Activated CD8-positive, alpha-beta memory T cell treated with anti-CD3 and anti-CD28 coated beads for 48 hours (primary cell): ENCODE measurements at regions not wholly inside any gene's neighbourhood (a gene's known extent, or its start where the extent isn't known, plus 50 kb on each side); places are given as distances from the start of the nearest gene placed in this dataset.
"Not testable (repeated sequence)": the region's sequence is repeated elsewhere in the genome, so short reads cannot be mapped to it uniquely, and the experiment has no call there.

Experiments used
- DNase-seq, 3 experiments: peaks; one replicate each; pipeline ENCODE4 v3.0.0-alpha.2; 2020; ENCODE audit warnings: low read depth in 2 of 3, low spot score in 2 of 3

- DNase-seq: no peak
Observed at GRCh38 chr11:8772571-8773519, 90.3 kb downstream of the RPL27A start.

GRCh38 chr11:8773916-8774539 is 91.4 kb downstream of the RPL27A start:
- no peak for DNase-seq

- DNase-seq: not testable (repeated sequence)
Observed at GRCh38 chr11:8774916-8775315, 92.3 kb downstream of the RPL27A start.

- DNase-seq: no peak
Observed at GRCh38 chr11:8775332-8775731, 92.7 kb downstream of the RPL27A start.

GRCh38 chr11:8775734-8776133 is 93.1 kb downstream of the RPL27A start:
- no peak for DNase-seq

GRCh38 chr11:8776209-8776608 is 93.6 kb downstream of the RPL27A start:
- no peak for DNase-seq

GRCh38 chr11:8777907-8778767 is 95.5 kb downstream of the RPL27A start:
- no peak for DNase-seq

- DNase-seq: no peak
Observed at GRCh38 chr11:8779107-8779506, 96.5 kb downstream of the RPL27A start.

- DNase-seq: no peak
Observed at GRCh38 chr11:8779732-8780131, 97.1 kb downstream of the RPL27A start.

GRCh38 chr11:8784954-8785353 is 102.4 kb downstream of the RPL27A start:
- DNase-seq: no peak

GRCh38 chr11:8785457-8785856 is 102.9 kb downstream of the RPL27A start:
- DNase-seq: no peak

GRCh38 chr11:8785998-8786397 is 103.4 kb downstream of the RPL27A start:
- DNase-seq: no peak

- DNase-seq: no peak
Observed at GRCh38 chr11:8786933-8787332, 104.3 kb downstream of the RPL27A start.

- DNase-seq: no peak
Observed at GRCh38 chr11:8787372-8787771, 104.8 kb downstream of the RPL27A start.

GRCh38 chr11:8788616-8789015 is 106.0 kb downstream of the RPL27A start:
- DNase-seq: no peak

- no peak for DNase-seq
Observed at GRCh38 chr11:8789864-8790263, 107.3 kb downstream of the RPL27A start.

GRCh38 chr11:8790968-8791367 is 108.4 kb downstream of the RPL27A start:
- no peak for DNase-seq

- DNase-seq: no peak
Observed at GRCh38 chr11:8792710-8793109, 110.1 kb downstream of the RPL27A start.

GRCh38 chr11:8793114-8793777 is 110.7 kb downstream of the RPL27A start:
- DNase-seq: no peak

- no peak for DNase-seq
Observed at GRCh38 chr11:8794126-8794525, 111.5 kb downstream of the RPL27A start.

GRCh38 chr11:8794677-8795103 is 112.1 kb downstream of the RPL27A start:
- DNase-seq: no peak
